ENCODE measurements at regions not wholly inside any gene's neighbourhood (a gene's known extent, or its start where the extent isn't known, plus 50 kb on each side); places are given as distances from the start of the nearest gene placed in this dataset.

GRCh38 chr4:31917334-31917733, 1197.2 kb downstream of the PCDH7 start:
- no peak for TF ChIP-seq GATA3 (IDR thresholded peaks at IDR 0.05; ENCODE audit: low read depth, low read length)
- TF ChIP-seq GATA2 (IDR thresholded peaks at IDR 0.05; ENCODE audit: low read depth, low read length), result no peak

Measured in SH-SY5Y (cell line).